Stromal cell of bone marrow (primary cell): ENCODE measurements at regions not wholly inside any gene's neighbourhood (a gene's known extent, or its start where the extent isn't known, plus 50 kb on each side); places are given as distances from the start of the nearest gene placed in this dataset.
"Not testable (repeated sequence)": the region's sequence is repeated elsewhere in the genome, so short reads cannot be mapped to it uniquely, and the experiment has no call there.

Source experiments
- DNase-seq: peaks from one replicate; pipeline ENCODE4 v3.0.0-alpha.2; 2012; ENCODE audit warnings: low read depth

DNA sequence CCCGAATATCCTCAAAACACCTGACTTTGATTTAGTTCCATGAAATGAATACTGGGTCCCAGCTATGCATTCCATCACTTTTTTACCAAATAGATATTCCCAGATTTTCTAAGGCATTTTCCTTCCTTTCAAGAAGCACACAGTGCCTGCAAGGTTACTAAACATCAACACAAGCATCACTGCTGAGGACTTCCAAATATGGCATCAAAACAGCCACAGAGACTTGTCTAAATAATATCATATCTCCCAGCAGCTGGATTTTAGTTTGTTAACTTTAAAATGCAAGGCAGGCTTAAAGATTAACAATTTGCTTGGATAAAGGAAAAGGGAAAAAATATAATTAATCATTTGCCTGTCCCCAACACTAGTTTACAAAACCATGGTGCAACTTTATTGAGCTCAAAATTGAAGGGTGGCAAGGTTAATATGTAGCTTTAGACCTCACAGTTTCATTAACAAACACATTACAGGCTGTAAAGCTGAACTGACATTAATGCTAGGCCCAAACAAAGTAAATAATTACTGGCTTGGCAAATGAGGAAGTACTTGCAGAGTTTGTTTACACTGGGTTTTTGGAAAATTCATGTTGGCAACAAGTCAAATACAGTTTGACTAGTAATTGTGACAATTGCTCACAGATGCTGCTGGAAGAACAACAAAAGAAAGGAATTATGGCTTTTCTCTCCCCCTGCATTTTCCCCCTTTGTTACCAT is 401.7 kb upstream of the CDIN1 start:
- peak; percentile 10 for DNase-seq

DNA sequence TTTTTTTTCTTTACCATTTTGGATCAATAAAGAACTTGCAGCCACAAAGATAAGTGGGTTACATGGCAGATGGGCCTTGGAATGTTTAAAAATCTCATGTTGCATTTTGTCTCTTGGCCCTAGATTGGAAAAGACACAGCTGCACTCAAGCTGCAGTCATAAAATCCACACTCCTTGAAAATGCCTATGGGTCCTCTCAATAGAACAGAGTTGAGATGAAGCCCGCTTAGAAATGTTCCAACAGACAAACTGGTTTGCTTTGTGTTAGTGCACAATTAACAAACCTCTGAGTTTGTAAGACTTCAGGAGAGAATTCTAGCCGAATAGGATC is 401.2 kb upstream of the CDIN1 start:
- no peak for DNase-seq

DNA sequence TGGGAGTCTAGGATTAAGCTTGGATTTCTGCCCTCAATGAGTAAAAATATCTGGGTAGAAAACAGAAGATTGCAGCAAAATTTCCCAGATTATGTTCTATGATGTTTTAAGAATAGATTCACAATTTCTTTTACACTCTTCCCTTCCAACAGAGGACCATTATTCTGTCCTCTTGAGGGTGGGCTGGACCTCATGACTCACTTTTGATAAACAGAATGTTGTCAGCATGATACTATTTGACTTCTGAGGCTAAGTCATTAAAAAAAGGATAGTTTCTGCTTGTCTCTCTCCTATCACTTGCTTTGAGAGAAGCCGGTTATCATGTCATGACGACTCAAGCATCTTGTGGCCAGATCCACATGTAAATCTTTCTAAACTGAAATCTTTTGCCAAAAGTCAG is 396.2 kb upstream of the CDIN1 start:
- DNase-seq: no peak

DNA sequence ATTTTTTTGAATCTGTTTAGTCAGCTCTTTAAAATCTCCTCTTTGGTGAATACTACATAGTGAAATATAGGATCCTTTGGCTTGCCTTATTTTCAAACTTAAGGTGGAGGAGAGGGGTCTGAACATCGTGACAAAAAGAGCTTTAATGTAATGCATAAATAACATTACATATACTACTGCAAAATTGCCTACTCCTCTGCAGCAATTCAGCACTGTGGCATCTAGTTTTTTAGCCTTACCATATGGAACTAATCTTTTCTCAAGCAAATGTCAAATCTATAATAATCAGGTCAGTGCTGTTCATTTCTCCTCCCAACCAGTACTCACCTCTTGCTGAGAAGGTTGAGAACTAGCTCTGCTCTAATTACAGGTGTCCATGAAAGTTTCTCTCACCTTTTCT is 394.0 kb upstream of the CDIN1 start:
- DNase-seq: no peak

DNA sequence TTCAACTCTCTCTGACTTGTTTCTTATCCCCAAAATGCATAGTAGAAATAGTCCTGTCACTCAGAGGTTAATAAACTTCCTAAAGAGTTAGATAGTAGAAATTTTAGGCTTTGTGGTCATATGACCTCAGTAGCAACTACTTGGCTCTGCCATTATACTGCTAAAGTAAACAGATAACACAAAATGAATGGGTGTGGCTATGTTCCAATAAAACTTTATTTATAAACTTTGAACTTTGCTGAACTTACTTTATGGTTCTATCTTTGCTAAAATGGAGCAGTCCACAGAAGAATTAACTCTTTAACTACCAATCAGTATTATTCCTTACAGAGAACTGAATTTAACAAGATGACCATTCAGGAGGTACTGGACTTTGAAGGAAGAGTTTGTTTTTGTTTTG is 393.6 kb upstream of the CDIN1 start:
- no peak for DNase-seq

DNA sequence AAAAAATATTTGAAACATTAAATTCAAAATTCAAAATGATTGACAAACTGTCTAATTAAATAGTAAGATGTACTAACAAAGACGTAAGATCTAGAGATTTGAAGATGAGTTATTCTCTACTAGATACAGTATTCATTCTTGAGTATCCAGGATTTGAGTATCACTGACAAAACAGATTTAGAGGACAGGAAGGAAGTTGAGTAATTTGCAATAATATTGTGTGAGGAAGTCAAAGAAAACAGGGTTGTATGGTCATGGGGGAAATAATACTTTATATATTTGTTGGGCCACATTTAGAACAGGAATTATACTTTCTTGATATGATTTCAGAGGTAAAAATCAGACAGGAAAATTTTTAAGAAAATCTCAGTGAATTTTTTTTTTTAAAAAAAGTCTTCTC is 393.1 kb upstream of the CDIN1 start:
- no peak for DNase-seq

DNA sequence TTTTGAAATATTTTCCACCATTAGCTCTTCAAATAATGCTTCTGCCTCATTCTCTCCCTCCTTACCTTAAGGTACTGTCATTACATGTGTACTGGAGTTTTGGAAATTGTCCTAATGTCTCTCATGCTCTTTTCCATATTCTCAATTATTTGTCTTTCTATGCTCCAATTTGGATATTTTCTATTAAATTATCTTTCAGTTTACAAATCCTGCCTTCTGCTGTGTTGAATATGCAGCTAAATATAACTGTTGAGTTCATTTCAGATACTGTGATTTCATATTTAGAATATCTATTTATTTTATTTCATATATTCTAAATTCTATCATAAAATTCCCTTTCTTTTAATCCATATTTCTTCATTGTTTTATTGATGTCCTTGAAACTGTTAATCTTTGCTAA is 388.0 kb upstream of the CDIN1 start:
- no peak for DNase-seq

DNA sequence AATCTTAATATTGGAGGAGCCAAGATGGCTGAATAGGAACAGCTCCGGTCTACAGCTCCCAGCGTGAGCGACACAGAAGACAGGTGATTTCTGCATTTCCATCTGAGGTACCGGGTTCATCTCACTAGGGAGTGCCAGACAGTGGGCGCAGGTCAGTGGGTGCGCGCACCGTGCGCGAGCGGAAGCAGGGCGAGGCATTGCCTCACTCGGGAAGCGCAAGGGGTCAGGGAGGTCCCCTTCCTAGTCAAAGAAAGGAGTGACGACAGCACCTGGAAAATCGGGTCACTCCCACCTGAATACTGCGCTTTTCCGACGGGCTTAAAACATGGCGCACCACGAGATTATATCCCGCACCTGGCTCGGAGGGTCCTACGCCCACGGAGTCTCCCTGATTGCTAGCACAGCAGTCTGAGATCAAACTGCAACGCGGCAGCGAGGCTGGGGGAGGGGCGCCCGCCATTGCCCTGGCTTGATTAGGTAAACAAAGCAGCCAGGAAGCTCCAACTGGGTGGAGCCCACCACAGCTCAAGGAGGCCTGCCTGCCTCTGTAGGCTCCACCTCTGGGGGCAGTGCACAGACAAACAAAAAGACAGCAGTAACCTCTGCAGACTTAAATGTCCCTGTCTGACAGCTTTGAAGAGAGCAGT is 383.9 kb upstream of the CDIN1 start:
- DNase-seq: not testable (repeated sequence)

DNA sequence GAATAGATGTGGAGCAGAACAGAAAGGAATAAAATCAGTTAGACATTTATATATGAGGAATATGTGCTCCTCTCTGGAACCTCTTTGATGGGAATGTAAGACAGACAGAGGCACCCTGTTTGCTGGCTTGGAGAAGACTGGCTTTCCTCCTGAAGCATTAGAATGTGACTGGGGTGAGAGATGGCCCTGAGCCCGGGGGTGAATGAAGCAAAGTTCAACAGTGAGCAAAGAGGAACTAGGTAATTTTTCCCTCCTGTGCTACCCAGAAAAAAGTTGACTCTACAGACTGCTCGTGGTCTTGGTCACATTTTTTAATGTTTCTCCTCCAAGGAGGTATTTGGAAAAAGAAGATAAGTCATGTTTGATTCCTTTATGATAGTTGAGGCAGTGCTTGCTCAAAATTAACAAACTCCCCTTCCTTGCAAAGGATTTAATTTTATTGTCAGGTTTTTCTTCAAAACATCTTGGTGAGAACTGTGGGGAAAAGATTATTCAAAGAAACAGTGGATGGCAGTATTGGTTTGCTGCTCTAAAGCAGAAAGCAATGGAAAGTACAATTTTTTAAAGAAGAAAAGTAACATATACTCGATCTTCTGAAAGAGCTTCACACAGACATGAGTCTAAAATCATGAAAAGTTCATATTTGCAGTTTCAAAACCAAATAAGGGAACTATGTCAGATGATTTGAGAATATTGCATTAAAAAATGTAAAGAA is 370.4 kb upstream of the CDIN1 start:
- DNase-seq: peak; percentile 9

DNA sequence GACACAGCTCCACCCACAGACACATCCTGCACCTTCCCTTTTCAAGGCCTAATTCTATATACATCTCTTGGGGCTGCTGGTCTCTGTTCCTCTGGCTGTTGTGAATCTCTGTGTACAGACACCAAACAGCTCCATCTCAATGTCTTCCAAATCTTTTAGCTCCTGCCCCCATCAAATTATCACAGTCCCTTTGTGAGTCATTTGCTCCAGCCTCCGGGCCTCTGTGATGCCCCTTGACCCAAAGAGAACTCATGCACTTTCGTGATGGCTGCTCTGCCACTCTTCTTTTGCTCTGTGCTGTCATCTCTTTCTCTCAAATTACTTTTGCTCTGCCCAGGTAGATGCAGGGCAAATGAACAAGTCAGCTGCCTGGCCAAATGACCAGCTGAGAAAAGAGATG is 369.0 kb upstream of the CDIN1 start:
- no peak for DNase-seq

DNA sequence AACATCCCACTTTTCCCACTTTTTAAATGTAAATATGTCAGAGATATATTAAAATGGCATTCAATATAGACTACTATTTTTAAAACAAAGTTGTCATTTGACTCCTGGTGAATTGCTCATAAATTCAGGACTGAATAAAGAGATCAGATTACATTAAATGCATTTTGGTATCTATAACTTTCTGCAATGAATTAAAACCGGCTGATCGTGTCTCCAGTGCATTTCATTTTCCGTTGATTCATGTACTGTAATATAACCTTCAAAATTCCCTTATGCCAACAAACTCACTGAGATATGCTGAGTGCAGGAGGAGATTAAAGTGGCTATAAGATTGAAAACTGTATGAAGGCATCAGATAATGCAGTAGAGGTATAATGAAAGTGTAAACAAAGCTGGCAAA is 361.1 kb upstream of the CDIN1 start:
- no peak for DNase-seq

DNA sequence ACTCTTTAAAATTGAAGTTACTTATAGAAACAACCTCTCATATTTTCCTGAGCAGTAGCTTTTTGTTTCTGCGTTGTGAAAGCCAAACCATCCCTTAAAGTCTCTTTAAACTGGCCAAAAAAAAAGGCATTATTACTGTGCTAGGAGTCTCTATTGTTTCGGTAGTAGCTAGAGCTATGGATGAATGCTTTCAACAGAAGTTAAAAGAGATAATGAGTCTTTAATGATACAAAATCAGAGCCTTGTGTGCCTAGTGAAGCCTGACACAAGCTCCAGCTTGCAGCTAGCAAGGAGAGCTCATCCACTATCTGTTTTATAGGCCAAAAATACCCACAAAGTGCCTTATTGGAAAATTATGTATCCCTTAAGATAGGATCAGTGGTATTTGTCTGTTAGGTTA is 360.4 kb upstream of the CDIN1 start:
- no peak for DNase-seq

DNA sequence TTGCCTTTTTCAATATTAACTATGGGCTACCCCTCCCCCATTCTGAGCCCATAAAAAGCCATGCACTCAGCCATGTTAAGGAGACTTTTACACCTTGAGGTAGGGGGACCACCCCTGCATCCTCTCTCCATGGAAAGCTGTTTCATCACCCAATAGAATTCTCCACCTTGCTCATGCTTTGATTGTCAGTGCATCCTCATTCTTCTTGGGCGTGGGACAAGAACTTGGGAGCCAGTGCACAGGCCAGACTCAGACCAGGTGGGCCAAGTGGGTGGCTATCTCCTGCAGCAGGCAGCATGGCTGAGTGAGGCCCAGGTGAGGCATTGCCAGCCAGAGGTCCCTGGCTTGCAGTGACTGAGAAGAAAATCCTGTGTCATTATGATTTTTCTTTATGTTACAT is 357.4 kb upstream of the CDIN1 start:
- no peak for DNase-seq

DNA sequence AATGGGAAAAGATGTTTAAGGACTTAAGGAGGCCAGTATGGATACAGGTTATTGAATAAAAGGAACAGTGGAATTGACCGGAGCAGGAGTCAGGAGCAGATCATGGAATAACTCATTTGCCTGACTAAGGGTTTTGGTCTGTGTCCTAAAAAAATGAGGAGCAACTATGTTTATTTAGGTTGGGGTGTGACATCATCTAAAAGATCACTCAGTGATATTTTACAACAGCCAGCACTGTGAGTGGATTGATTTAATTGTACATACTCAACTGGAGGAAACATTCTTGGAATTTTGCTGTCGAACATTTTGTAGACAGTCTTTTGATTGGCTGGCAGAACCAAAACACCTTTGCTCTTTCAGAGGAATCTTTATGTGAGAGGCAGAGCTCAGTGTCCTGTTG is 348.6 kb upstream of the CDIN1 start:
- peak; percentile 40 for DNase-seq

DNA sequence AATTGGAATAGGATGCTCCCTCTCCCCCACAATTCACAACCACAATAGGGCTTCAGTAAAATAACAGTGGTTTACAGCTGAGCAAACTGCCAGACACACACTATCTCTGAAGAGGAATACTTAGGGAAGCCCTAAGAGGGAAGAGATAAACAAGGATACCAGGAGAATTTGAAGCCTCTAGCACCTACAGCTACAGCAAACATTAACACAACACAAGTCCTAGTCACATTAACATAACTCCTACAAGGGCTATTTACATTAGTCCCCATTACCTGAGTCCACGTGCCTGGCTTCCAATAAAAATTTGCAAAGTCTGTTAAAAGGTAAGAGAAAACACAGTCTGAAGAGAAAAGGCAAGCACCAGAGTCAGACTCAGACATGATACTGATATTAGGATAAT is 346.9 kb upstream of the CDIN1 start:
- no peak for DNase-seq

DNA sequence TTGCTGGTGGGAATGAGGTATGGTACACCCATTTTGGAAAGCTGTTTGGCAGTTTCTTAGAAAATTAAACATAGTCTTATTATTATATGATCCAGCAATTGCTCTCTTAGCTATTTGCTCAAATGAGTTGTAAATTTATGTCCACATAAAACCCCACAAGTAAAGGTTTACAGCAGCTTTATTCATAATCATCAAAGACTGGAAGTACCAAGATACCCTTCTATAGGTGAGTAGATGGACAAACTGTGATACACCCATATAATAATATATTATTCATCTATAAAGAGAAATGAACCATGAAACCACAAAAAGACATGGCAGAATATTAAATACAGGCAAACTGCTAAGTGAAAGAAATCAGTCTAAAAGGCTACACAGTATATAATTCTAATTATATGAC is 344.7 kb upstream of the CDIN1 start:
- no peak for DNase-seq

DNA sequence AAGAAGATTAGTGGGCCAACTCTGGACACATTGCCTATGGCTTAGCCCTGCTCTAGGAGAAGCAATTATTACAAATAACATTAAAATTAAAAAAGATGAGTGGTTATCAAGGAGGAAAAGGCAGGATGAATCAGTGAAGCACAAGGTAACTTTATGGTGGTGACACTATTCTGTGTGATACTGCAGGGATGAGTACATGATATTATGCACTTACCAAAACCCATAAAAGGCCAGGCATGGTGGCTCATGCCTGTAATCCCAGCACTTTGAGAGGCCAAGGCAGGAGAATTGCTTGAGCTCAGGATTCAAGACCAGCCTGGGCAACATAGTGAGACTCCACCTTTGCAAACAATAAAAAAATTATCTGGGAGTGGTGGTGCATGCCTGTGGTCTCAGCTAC is 344.3 kb upstream of the CDIN1 start:
- DNase-seq: no peak

DNA sequence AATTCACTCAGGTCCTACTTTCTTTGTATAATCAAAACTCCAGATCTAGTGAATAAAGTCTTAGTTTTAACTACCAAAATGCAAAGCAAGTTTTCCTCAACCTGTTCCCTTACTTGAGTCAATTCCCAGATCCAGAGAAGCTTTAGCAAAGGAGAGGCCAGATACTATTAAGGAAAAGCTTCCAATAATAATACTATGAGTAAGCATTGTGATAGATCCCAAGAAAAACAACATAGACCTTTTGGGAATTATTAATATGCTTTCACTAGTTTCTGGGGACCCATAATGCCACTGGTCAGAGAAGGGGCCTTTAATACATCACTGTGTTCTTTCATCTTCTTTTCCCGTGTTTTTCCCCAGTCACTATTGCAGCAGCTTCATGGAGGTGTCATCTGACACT is 339.9 kb upstream of the CDIN1 start:
- DNase-seq: no peak

DNA sequence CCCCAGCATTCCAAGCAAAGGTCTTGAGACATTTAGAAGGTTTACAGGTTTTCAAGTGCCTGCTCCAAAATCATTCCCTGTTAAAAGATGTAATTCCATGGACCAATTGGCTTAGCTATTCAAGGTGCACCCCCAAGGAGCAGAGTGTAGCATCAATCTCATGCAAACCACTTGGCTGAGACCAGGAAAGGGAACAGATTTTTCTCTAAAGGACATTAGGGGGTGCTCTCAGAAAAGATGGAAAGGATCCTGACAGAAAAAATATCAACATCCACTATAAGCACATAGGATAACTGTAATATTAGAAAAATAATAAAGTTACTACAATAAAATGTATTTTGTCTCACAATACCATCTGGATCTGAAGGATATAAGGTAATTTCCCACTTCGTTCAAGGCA is 328.0 kb upstream of the CDIN1 start:
- DNase-seq: no peak

DNA sequence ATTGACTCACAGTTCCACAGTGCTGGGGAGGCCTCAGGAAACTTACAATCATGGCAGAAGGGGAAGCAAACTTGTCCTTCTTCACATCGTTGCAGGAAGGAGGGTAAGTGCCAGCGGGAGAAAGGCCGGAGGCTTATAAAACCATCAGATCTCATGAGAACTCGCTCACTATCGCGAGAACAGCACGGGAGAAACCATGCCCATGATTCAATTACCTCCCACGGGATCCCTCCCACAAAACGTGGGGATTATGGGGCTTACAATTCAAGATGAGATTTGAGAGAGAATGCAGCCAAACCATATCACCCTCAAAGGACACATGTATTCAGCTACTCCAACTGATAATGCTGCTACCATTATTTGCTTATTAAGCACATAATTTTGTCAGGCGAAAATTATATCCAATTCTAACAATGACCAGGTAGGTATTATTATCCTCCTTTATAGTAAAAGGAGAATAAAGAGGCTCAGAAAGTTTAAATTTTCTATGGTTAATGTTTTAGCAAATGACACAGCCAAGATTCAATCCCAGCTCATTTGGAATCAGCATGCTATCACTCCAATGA is 327.2 kb upstream of the CDIN1 start:
- DNase-seq: no peak

DNA sequence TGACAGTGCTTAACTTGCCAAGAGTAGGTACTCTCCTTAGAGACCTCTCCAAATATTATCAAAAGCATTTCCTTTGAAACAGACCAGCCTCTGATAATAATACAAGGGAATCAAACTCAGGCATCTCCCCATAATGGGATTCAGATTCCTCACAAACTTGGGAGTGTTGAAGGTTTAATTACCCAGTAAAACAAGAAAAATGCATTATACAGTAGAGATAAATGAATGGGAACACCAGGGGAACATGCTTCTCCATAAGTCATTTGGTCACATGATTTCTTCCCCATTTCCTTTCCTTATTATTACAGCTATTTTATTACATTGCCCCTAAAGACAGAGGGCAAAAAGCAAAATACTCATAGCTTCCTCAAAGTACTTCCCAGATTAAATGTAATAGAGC is 325.0 kb upstream of the CDIN1 start:
- no peak for DNase-seq

DNA sequence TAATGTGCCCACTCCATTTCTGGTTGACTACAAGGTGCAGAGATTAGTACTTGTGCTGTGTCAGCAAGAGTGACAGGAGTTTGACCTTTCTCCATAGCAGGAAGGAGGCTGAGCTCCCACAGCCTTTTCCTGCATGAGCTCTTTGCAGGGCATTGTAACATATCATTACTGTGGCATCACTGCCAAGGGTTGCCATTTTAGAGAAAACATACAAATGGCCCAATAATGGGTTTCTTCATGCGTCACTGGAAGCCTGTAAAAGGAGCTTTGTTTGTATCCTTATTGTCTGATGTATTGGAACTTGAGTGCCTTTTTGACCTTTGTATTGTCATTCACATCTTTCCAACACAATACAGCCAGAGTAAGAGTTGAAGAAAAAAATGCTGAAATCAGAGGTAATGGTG is 323.0 kb upstream of the CDIN1 start:
- no peak for DNase-seq

DNA sequence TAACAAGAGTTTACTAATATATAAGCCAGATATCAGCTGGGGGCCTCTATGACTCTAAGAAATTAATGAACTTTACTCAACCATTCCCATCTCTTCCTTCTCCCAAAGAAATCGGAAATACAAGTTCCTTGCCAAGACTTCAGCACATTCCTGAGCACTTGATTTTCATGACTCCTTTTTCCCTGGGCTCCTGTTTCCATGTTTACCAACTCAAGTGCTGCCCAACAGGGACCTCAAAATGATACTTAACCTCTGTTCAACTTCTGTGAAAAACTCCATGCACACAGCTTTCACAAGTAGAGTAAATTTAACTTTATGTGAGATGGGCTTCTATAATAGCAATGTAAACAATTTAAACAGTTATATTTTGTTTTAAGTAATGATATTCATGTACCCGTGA is 315.8 kb upstream of the CDIN1 start:
- DNase-seq: peak; percentile 28
